GM20000 (cell line): ENCODE measurements at regions not wholly inside any gene's neighbourhood (a gene's known extent, or its start where the extent isn't known, plus 50 kb on each side); places are given as distances from the start of the nearest gene placed in this dataset.

Experiments used
- DNase-seq: peaks from one replicate; pipeline ENCODE4 v3.0.0; 2012; ENCODE audit warnings: low spot score
- CTCF ChIP-seq: IDR thresholded peaks from 2 replicates; pipeline ENCODE4 v1.5.1; 2012; ENCODE audit warnings: mild to moderate bottlenecking, control low read depth; ENCODE audit errors: extremely low read depth, missing control alignments

DNA sequence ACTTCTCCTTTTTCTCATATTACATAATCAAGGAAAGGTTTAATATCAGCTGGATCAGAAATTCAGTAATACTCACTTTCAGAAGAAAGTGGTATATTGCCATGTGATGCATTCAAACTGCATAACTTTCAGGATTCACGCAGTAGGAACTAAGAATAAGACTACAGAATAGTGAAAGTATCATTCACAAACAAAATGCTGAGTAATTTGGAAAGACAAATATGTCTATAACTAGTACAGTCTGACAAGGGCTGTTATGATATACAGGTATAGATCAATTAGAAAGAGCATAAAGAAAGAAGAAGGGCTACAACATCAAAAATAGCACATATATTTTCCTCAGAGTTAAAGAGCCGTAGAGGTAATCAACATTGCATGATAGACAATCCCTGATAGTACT lies 871.5 kb upstream of the TMPRSS15 start:
- no peak for TF ChIP-seq CTCF
- no peak for DNase-seq

DNA sequence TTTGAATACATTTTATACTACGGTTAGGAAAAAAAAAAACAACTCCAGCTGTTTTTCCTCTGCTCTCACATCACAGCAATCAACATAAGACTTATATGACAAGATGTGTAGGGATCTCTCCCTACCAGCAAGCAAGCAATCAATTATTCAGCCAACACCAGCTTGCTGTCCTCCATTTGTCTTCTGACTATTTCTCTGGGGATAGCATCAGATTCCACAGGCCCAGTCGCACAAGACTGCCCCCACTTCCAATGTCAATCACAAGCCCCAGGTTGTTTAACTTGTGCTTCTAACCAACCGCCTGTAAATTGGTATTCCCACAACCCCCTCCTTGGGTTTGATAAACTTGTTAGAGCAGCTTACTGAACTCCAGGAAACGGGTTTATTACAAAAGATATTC lies 873.1 kb upstream of the TMPRSS15 start:
- TF ChIP-seq CTCF = no peak
- DNase-seq = no peak

DNA sequence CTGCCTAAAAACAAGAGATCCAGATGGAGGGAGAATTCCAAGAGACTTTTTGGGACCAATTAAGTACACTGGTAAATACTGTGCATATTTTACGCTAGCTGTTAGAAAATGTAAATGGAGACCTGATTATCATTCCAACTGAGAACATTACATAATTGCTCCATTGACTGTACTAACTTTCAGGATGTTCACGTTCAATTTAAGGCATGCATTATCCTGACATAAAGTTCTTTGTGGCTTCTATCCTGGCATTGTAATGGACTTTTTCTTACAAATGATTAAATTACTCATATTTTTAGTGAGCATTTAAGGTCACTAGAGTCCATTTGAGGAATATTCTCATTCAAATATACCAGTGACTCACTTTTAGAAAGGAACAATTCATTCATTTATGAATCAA lies 883.3 kb upstream of the TMPRSS15 start:
- no peak for DNase-seq
- no peak for TF ChIP-seq CTCF

DNA sequence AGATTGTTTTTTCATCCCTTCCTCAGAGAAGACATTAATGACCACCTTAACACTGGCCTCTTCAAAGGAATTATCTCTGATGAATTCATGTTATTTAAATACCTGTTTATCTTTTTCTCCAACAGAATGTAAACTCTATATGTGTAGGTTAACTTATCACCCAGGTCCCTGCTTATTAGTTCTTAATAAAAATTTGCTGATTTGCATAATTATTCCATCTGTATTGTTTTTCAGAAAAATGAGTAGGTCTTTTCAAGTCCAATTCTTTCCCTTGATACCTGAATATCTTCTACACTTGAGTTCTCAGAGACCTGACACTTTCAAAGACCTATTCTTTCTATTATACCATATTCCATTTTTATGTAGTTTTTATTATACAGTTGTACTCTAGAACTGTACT lies 886.7 kb upstream of the TMPRSS15 start:
- no peak for DNase-seq
- TF ChIP-seq CTCF = no peak

- no peak for DNase-seq
- TF ChIP-seq CTCF = no peak
These were observed 916.7 kb upstream of the TMPRSS15 start for GRCh38 chr21:19320291-19320690.

GRCh38 chr21:19321688-19322087 lies 918.1 kb upstream of the TMPRSS15 start:
- no peak for DNase-seq
- TF ChIP-seq CTCF = no peak

GRCh38 chr21:19322360-19322759 lies 918.8 kb upstream of the TMPRSS15 start:
- no peak for TF ChIP-seq CTCF
- DNase-seq = no peak
